ENCODE measurements at regions not wholly inside any gene's neighbourhood (a gene's known extent, or its start where the extent isn't known, plus 50 kb on each side); places are given as distances from the start of the nearest gene placed in this dataset.
"Not testable (repeated sequence)": the region's sequence is repeated elsewhere in the genome, so short reads cannot be mapped to it uniquely, and the experiment has no call there.

DNA sequence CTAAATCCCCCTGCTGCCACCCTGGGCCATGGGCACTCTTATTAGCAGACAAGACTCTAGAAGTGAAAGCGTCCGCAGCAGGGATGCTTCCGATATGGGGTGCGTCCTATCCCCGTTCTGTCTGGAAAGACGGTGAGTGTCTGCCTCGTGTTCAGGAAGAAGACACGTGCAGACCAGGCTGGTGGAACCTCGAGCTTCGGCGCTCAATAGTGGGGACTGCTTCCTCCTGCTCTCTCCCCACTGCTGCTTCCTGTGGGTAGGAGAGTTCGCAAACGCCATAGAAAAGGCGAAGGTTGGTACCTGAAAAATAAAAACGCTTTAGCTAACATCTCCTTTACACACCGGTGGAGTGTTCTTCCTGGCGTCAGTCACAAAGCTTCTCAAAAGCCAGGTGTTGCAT, 67.7 kb upstream of the LYZL2 start:
- not testable (repeated sequence) for DNase-seq

DNA sequence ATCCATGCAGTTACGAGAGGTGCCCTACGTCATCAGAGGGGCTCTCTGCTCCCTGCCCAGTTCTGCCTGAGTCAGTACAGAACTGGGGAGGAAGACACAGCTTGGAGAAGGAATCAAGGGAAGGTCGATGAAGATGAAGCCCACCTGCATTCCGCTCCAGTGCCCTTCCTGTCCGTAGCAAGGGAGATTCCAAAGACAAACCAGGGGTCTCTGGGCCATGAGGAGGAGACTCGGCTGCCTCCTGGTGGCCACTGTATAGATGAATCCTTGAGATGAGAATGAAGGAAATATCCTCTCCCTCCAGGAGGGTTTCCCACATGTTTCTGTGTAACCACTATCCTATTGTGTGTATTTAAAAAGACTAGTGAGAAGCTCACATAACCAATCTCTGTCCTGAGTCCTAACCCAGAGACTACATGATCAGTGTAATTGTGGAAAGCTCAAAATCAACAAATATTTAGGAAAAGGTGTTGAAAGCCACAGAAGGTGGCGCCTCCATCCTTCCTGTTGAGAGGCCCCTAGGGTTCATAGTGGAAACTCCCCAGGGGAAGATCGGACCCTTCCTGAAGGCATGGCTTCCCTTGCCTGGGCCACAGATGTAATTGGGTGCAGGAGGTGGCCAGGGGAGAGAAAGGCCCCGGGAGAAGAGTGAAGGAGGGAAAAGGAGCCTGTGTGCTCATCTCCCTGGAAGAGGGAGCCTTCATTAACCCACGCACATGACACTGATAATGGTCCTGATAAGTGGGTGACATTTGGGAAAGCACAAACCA, 67.0 kb upstream of the LYZL2 start:
- not testable (repeated sequence) for DNase-seq

DNA sequence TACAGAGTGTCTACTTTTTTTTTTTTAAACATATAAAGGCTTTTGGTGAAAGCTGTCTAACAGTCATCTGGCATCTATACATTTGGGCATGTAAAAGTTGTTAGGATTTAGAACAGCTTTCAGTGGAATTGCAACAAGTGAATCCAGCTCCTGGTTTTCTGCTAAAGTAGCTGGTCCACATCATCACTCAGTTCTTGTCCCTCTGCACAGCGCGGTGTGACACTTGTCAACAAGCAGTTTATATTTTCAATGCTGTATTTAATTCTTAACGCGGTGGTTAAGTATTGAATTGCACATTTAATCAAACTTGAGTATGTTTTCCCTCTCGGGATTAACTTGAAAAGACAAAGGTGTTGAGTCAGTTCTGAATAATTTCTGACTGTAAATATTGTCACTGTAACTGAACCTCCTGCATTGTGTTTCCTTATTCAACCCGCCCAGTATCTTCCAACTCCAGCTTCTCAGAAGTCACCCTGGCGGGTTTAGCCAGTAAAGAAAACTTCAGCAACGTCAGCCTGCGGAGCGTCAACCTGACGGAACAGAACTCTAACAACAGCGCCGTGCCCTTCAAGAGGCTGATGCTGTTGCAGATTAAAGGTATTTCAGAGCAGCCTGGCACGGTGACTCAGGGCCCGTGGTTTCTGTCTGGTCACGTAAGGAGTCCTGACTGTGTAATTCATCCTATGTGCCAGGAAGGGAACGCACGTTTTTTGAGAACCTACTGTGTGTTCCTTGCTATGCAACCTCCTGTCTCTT, 66.1 kb upstream of the LYZL2 start:
- DNase-seq = not testable (repeated sequence)

DNA sequence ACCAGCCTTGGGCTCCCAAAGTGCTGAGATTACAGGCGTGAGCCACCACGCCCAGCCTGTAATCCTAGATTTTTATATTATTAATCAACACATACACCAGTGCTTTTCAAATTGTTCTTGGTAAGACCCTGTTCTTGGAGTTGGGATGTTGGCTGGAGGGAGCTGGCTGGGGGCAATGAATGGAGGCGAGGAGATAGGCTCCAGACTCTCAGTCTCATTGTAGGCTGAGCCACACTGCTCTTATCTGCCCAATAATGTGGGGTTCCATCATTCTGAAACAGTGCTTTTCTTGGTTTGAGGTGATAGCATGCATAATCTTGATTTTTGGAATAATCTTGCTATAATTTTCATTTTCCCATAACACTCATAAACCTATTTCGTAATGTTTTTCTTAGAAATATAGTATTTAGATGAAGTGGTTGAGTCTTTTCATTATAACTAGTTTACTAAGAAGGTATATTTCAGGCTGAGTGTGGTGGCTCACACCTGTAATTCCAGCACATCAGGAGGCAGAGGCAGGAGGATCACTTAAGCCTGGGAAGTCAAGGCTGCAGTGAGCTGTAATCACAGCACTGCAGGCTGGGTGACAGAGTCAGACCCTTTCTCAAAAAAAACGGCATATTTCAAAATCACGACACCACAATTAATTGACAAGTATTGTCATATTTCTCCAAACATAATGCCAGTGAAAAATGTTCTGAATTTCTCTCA, 65.1 kb upstream of the LYZL2 start:
- no peak for DNase-seq

DNA sequence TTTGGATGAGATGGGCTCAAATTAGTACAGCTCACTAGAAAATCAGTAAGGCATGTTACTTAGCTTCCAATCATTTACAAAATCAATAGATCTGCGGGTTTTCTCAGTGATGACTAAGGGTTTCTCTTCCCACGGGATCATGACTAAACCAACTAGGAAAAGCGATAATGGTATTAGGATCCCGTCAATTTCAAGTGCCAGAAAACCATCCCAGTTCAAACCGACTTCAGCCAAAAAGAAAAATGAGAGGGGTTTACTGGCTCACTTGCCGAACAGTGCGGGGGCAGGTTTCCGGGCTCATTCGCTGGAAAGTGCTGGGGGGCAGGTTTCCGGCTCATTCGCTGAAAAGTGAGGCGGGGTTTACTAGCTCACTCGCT, 62.1 kb upstream of the LYZL2 start:
- no peak for DNase-seq

DNA sequence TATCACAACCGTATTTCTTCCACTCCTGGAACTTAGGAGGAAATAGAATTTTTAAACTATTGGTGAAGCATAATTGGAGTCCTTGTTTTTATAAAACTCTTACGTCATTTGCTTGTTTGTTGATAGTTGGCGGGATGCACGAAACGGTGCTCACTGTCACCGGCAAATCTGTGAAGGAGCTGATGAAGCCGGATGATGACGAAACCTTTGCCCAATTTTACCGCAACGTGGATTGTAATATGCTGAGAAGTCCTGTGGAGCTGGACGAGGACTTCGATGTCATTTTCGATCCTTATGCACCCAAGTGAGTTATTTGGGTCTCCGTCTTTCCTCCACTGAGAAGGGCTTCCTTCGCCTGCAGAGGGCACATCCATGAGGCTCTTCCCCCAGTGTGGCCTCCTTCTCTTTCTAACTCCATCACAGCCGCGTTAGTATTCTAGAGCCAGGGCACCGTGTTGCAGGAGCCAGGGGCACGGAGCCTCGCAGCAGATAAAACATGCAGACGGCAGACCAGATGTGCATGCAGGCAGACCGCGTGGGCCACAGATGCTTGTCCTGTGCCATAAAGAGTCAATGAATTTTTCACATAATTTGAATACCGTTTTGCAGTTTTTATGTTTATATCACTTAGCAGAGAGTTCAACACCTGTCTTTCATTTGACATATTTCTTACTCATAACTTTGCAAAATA, 61.5 kb upstream of the LYZL2 start:
- DNase-seq = not testable (repeated sequence)

DNA sequence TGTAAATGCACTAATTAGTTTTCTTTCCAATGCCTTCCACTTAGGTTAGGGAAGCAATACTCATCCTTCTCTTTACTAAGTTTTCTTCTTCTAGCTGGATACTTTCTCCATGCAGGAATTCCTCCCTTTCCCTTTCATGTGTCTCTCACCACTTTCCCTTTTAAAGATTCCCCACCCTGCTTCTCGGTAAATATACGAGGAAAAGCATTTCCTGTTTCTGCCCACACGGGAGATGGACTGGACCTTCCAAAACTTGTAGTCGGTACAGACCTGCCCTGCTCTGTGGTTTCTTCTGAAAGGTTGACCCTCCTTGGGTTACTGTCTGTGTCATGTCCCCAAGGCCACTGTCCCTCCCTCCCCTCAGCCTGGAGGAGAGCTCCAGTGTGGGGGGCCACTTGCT, 58.9 kb upstream of the LYZL2 start:
- no peak for DNase-seq

DNA sequence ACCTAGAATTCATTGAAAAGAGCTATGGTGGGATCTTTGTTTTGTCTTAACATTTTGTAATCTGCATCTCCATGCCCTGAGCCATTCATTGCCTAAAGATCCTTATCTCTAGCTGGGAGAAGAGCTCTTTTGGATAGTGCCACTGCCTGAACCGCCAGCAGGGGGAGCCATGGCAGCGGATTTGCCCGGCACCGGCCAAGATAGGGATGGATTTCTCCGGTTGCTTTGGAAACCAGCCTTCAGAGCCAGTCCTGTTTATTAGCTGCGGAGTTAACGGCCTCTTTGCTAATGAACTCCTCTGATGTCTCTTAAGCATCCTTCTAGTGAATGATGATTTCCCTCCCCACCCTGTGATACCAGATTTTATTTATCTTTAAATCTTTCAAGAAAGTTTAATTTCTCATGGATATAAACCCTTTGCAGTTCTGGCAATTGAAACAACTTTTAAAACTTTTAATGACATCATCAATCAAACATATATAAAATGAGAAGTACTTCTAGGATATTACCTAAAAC, 58.2 kb upstream of the LYZL2 start:
- peak; percentile 77 to 85 for DNase-seq

DNA sequence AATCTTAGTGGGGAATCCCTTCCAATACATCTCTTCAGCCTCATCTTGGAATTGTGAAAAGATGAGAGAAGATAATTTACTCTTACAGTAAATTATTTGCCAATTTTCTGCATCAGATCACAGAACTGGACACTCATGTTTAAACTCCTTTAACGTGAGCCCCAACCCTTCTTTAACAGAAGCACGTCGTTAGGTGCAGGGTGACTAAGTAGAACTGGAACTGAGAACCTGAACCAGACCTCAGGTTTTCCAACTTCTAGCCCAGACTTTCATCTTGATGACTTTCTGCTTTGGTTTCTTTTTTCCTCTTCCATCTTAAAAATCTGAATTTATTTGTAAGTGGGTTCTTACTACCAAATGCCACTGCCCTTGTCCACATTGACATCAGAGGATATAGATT, 57.2 kb upstream of the LYZL2 start:
- DNase-seq = no peak

DNA sequence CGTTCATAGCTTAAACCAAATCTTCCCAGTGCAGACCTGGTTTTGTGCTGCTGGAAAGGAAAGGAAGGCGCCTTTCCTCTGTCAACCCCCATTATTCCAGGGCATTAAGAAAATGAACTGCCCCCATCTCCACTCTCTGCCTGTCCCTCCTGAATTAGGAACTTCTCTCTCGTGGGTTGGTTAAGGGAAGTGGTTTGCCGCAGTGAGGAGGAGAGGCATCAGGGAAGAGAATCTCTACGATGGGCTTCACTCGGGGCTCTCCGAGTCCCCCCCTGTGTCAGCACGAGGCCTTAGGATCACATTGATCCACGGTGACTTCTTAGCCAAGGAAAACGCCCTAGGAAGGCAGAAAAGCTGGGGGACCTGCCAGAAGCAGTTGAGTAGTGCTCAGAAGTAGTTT, 53.9 kb upstream of the LYZL2 start:
- peak; percentile 39 to 72 for DNase-seq

DNA sequence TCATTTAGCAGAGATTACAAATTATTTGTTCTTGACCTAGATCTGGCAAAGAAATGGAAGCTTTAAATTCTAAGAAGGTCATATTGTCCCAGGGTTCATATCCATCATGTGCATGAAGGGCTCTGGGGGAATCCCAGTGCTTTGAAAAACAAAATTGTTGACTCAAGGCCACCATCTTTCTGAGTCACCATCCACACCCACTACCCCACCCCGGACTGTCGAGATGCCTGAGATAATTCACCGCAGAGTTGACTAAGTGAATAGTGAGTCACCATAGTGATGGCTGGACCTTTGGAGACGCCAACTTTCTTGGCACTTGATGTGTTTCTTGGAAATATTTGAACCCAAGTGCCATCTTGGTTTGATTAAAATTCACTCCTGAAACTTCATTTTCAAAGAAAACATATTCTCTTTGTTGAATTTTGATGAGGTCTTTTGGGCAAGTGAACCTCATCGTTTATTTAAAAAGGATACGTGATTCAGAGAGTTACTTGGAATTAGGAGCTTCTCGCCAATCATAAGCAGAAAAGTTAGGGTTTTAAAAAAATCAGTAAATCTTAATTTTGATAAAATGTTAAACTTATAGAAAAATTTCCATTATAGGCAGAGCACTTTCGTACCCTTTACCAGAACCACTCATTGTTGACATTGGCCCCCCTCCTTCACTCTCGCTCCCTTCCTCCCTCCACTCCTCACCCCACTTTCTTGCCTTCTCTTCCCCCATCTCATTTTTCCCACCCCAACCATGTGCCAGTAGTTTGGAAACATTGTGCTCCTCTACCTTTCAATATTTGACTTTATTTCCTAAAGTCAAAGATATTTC, 53.0 kb upstream of the LYZL2 start:
- DNase-seq = peak; percentile 86 to 95

DNA sequence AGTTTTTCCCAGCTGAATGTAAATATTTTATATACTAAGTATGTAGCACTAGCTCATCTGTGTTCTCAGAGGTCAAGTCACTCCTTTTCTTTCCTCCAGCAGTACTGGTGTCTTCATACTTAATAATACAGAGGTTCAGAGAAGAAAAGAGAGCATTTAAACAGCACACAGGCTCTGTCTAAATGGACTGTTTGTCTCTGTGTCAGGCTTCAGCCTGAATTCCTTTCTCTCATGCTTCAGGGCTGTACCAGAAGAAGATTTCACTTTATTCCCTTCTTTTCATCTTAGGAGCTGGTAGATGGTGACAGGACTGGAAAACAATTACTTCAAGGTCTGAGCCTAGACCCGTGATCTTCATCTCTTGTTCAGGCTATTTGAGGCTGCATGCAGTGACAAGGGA, 51.4 kb upstream of the LYZL2 start:
- DNase-seq = no peak
